Sciatic nerve (tissue), 2 donors: ENCODE measurements at regions not wholly inside any gene's neighbourhood (a gene's known extent, or its start where the extent isn't known, plus 50 kb on each side); places are given as distances from the start of the nearest gene placed in this dataset.

ENCODE experiments used
- ATAC-seq: fragments of 200-7000 bp; cut with Tn5 transposase; one replicate; pipeline ENCODE4 v1.9.1; 2020; ENCODE audit warnings: mild to moderate bottlenecking, moderate library complexity
- DNase-seq: peaks from one replicate; pipeline ENCODE4 v3.0.0-alpha.2; 2020; ENCODE audit warnings: low spot score
- intact Hi-C: fragments of 100-400 bp; cut with DNase I; formaldehyde crosslinking; loops from one replicate; pipeline ENCODE4 v1.14.2; 2022
- donor health status: DM: no; HTN: no; CAD: no.
- donor health status: DM: no; HTN: no; CAD: no.

DNA sequence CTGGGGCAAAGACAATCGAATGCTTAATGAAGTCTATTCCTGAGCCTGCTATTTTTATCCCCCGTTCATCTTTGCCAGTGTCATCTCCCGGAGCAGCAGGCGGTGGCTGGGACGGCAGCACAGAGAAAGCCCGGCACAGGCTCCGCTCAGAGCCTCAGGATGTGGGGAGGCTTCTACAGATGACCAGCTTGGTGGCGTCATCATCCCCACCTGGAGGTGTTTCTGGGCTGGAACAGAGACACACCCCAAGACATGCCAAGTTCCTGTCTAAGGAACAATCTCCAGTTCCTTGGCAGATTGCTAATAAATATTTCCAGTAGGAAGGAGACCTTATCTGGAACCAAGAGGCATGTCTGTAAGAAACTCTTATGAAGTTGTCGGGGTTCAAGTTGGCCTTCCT is 552.4 kb upstream of the MGMT start:
- DNase-seq (no peak), ATAC-seq (peak; percentile 93)
- intact Hi-C loops, result no loop called here

DNA sequence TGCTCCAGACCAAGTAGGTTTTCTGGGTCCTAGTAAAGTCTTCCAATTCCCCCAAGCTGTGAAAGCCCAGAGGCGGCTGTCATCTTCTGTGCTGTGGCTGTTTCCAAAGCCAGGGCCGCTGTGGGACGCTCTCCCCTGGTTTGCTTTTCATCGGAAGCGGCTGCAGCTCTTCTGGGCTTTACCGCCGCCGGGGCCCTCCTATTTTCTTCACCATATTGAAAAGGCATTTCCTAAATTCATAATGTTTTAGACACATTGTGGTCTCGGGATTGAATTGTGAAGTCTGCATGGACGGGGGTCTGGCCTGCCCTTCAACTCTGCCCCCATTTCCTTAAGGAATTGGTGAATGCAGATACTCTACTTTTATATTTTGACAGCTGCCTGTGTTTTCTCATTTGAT is 551.4 kb upstream of the MGMT start:
- ATAC-seq (peak; percentile 47), DNase-seq (no peak)
- intact Hi-C loops, result no loop called here

DNA sequence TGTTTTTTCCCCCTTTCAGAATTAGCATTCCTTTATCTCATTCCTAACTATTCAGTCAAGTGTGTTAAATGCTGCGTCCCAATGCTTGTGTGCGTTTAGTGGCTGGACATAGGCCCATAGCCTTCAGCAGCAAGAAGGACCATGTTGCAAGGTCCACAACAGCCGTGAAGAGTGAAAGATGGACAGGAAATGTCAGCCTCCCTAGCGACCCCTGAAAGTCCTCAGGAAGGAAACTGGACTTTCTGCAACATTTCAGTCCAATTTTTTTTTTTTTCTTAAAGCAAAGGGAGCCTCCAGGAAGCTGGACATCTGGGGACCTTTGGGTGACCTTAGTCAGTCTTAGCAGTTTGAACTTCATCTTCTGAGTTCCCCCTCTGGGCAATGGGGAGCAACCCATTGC is 550.7 kb upstream of the MGMT start:
- ATAC-seq (no peak), DNase-seq (no peak)
- intact Hi-C loops, result no loop called here

DNA sequence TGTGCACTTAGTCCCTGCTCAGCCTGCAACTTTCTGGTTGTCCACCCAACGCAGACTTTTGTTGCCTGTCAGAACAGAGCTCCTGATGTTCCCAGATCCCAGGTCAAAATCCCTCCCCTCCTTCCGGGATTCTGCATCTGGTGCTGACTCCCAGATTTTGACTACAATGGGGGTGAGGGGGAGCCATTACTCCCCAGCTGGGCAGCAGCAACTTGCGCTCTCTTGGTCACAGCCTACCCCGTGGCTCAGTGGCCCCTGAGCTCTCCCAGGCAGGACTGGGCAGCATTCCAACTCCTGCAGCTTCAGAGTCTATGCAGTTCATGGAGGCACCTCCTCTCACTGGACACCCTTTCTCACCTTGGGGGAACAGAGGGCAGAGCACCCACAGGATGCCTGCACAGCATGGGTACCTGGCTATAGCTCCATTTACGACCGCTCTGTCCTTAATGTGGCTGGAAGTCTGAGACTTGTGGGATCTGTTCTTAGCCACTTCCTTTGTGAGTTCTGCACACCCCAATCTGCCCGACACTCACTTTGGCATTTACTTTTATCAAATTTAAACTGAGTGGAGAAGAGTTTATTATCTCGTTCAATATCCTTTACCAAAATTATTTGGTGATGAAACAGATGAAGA is 545.5 kb upstream of the MGMT start:
- DNase-seq (no peak), ATAC-seq (no peak)
- intact Hi-C loops, result no loop called here

DNA sequence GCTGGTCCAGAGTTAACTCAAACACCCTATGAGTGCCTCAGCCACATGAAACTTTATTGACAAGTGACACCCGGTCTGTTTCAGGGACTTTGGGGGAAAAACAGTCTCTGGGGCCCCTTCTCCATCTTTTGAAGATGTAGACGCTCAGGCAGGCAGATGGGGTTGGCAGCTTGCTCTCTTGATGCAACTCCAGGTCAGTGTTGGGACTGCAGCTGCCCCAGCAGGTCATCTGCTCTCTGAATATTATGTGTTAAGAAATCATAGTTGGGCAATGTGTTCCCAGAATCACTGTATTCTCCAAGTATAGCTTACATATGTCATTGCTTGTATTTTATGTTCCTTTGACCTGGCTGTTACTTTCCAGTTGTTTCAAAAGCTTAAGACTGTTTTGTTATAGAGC is 544.9 kb upstream of the MGMT start:
- DNase-seq (no peak), ATAC-seq (peak; percentile 78)

DNA sequence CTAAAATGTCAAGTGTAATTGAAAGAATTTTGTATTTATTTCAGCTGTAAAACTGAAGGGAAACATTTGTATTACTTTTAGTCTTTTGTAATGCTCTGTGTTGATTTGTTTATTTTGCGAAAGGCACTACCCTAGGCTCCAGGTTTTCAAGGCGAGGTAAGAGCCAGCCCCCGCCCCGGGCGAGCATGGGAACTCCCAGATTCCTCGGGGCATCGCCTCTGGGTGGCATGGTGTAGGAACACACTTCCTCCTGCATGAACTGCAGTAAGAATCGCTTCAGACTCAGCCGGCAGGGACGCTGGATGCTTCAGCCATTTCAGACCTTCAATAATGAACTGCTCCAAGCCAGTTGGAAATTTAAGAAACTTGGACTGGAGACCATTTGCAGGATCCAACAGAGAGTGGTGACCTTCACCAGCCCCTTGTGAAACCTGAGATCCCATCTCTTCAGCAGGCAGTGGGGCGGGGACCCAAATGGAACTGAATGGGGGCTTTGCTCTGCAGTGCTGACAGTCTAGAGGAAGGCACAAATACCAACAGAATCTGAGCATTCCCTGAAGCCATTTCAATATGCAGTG is 544.3 kb upstream of the MGMT start:
- intact Hi-C loops, result no loop called here
- DNase-seq (no peak), ATAC-seq (no peak)

More for the DNA sequence above, 544.9 kb upstream of the MGMT start:
- intact Hi-C loops, result no loop called here

DNA sequence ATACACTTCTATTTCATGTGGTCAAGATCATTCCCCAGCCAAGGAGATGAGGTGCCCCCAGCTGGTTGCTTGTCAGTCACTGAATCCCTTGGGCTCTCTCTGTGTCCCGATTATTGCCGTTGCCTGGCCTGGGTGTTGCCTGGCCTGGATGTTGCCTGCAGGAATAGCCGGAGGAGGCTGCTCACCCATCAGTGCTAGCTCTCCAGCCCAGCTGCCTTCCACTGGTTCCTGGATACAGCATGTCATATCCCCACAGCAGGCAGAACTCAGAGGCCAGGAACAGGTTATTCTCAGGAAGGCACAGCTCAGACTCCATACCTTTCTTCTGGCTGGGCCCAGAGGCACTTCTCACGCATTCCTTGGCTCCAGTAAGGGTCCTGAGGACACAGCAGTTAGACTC is 542.1 kb upstream of the MGMT start:
- ATAC-seq, result no peak
- DNase-seq, result no peak
- intact Hi-C loops, result no loop called here

DNA sequence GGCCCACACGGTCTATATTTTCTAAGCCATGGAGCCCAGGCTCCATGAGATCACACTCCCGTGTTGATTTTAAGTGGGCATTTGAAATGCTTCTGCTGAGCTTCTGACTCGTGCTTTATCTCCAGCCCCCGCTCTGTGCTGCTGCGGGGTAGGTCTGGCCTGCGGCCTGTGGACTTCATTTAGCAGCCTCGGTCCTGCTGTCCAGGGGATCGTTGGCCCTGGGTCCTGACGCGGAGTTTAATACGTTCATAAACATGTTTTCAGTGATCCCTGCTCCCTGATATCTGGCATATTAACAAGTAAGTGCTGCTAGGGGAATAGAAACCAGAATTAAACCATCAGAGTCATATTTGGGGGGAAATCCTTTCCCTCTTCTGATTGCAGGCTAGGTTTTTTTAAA is 540.3 kb upstream of the MGMT start:
- intact Hi-C loops, result no loop called here
- ATAC-seq (peak; percentile 51), DNase-seq (peak; percentile 75)

DNA sequence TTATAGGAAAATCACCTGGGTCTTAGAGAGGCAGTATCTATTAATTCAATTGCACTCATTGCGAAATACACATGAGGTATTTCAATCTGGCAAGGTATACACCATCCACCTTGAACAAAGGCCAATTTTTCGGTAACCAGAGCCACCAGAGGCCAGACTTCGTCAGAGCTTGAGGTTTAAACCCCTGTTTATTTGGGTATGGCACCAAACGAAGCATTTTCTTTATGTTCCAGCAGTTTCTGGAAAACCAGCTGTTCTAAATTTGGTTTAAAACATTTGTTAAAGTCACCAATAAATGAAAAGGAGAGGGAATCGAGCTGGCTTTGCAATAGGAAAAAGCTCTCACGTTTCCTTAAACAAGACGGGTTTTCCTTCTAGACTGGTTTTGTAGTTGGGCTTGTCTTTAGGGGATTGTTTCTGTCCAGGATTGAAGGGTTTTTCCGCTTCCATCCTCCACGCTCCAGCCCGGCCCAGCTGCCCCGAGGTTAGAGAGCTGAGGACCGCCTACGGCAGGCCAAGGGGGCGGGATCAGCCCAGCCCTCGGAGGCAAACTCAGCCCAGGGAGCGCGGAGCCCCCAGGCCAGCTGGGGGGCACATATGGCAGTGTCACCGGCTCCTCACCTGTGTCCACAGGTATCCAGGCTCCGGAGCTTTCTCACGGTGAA is 539.4 kb upstream of the MGMT start:
- intact Hi-C loops, result no loop called here
- ATAC-seq, result peak; percentile 84
- peak; percentile 79 for DNase-seq

DNA sequence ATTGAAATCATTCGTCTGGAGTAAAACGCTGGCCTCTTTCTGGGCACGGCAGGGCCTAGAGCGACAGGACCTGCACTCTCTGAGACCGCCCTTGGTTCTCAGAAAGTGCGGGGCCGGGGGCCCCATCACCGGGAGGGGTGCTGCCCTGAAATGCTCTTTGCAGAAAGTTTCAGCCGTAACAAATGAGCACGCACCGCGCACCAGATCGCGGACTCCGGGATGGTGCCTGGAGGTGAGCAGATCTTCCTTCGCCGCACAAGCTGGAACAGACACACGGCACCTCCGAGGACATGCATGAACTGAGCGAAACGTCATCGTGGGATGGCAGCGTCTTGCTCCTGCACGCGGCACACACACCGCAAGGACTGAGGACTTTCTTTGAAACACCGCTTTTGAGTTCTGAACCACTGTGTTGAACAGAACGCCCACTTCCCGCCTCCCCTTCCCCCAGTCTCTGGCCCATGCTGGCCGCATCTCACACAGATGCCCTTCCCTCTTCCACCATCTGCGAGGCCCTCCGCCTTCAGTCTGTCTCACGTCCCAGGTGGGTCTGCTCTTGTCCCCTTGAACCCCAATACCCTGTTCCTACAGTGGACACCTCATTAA is 538.7 kb upstream of the MGMT start:
- ATAC-seq (peak; percentile 2), DNase-seq (no peak)
- intact Hi-C loops, result no loop called here

DNA sequence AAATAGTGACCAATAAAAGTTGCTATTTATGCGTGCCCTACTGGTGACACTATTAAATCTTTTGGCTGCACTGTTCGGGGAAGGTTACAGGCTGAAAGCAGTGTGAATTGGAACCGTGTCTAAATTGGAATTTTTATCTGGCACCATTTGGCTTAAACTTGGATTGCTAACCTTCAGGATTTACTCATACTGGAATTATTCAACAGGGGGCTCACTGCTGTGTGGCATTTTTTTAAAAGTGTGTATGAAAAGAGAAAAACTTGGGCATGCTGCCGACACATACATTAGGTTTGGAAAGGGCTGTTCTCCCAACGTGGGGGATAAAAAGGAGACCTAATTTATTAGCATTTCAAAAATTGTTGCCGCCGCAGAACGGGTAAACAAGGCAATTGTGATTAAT is 537.9 kb upstream of the MGMT start:
- no peak for DNase-seq
- intact Hi-C loops, result no loop called here
- peak; percentile 2 for ATAC-seq

DNA sequence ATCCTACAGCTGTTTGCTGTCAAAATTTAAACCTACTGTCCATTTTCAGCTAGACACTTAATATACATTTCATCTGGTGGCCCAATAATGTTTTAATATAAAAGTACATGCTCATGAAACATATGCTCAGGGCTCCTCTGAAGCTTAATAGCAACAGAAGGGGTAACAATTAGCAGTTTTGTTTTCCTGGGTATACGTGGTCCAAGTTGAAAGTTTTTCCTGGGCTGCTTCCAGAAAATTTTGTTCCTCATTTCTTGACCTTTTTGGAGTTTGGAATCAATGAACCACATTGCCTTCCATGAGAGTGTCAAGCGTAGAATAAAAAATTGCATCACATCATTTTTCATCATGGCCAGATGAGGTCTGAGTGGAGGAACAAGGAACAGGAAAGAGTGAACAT is 537.3 kb upstream of the MGMT start:
- ATAC-seq, result peak; percentile 72
- intact Hi-C loops, result no loop called here
- DNase-seq, result no peak

DNA sequence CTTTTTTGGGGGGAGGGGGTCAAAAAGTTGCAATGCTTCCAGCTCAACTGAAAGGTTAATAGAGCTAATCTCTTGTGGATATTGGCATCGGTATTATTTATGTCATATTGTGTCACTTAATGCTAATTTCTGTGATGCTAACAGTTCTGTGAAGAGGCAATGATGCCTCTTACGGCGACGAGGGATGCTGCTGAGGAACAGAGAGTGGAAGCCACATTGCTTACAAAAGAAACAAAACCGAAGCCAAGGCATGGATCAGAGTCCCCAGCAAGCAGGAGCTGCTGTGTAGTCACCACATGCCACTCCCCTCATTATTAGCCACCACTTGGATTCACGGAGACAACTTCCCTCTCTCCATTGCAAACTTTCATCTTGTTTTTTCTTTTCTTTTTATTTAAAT is 536.5 kb upstream of the MGMT start:
- ATAC-seq (peak; percentile 23), DNase-seq (no peak)
- intact Hi-C loops, result no loop called here

DNA sequence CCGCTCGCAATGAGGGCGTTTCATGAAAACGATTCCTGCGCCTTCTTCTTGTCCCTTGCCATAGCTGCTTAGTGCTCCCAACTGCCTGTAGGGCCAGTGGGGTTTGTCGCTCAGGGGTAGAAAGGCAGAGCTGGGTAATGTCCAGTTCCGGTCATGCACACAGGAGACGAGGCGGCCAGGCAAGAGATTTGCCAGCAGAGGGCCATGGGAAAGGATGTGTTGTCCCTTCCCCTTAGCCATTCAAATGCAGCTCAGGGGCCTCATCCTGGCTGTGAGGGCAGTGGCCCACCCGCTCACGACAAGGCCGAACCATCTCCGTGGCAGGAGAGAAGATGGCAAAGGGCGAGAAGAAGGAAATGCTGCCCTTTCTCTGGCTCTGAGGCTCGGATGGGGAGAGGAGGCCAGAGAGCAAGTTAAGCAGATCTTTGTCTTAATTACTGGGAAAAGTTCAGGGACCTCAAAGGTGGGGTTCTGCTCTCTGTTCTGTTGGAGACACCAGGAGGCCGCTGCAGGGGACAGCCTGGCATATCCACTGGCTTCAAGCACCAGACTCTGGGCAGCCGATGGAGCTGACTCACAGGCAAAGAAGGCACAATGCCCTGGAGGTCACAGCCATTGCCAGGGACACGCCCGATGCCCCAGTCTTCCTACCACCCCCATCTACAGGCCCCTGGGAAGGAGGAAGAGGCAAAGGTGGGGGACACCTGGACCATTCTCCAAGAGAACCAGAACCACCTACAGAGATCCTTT is 534.8 kb upstream of the MGMT start:
- no peak for DNase-seq
- no peak for ATAC-seq
- intact Hi-C loops, result no loop called here

DNA sequence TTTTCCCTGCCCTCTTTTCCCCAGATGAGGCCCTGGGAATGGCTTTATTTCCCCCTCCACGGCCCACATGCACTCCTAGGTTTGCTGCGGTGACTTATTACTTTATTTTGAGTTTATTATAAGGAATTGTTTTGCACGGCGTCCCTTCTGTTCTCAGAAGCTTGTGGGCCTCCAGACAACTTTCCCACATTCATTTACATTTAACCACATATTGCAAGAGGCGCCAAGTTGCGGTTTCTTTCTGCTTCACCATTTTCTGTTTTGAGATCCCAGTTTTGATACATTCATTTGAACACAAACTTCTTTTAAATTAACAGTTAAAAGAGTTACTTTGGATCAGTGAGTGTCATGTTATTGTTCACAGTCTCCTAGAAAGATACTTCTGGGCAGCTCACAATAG is 532.5 kb upstream of the MGMT start:
- ATAC-seq, result no peak
- no peak for DNase-seq
- intact Hi-C loops, result no loop called here

DNA sequence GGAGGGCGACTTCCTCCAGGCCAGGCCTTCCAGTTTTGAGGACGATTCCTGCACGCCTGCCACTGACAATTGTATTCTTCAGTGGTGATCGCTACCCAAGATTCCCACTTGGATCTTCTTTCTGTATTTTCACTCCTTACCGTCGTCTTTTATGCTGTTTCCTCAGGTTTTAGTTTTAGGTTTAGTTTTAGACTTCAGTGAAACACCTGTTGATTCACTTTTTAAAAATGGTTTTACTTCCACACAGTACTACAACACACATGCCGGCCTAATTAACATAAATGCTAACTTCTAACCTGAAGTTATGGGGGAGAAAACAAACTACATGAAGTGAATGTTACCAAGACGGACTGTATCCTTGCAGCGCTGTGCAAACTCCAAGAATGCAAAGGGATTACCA is 530.6 kb upstream of the MGMT start:
- no peak for DNase-seq
- intact Hi-C loops, result no loop called here
- ATAC-seq, result no peak

DNA sequence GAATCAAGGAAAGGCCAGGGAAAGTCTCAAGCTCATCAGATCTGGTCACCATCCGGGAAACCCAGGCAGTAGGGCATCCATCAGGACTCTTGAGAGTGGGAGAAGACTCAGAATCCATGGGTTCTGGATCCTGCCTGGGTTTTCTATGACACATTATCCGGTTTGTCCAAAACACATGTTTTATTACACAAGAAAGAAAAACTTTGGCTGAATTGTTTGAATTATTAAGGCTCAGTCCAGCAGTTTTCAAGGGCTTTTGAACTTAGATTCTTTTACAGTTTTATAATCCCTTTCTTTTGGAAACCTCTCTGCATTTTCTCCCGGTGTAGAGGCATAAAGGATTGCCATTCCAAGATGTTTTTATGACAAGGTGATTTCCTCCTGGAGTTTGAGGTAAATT is 528.5 kb upstream of the MGMT start:
- ATAC-seq (peak; percentile 67), DNase-seq (no peak)
- intact Hi-C loops, result no loop called here

DNA sequence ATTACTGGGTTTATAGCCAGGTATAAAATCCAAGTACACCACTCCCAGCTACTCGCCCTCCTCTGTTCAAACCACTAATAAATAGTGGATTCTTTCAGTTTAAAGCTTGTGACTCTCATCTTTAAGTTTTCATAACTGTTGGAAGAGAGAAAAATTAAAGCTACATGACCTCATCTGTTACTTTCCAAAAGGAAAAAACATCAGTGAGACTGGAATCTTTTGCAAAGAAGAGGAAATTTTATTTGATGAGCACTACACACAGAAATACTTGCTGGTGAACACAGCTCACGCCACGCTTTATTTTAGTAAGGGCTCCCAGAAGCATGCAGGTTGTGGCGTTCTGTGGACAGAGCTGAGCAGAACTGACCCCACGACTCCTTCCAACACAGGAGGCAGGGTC is 527.0 kb upstream of the MGMT start:
- intact Hi-C loops, result no loop called here
- DNase-seq (no peak), ATAC-seq (no peak)

DNA sequence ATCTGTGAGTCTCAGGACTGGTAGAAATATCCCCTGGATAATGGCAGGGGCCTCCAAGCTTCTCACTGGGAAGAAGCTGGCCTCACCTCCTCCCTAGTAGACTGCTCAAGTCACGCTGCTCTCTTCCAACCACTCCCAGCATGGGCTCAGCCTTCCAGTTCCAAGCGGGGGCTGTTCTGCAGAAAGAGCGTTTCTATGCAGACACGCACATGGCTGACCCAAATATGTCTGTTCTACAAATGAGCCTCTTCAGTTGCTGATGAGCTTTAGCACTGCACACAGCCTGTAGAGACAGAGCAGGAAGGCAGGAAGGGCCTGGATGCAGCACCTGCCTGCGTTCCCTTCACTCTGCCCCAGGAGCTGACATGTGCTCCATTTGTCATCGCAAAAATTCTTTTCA is 523.9 kb upstream of the MGMT start:
- DNase-seq, result no peak
- ATAC-seq, result no peak
- intact Hi-C loops, result no loop called here

DNA sequence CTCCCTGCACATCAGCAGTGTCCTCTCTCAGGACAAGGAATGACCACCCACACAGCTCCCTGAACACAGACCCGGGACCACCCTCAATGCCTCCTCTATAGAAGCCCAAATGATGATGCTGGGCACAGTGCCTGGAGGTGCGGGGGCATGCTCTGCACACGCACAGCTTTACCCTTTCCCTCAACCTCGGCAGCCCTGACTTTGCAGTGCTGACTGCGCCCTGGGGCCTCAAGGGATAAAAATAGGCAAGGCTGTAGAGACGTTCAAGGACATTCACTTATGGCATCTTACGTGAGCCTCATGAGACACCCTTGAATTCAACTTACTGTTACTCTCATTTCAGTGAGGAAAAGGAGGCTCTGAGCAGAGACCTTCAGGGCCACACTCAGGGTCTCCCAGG is 521.6 kb upstream of the MGMT start:
- DNase-seq (no peak), ATAC-seq (no peak)
- intact Hi-C loops, result no loop called here
